GM12874 (cell line): ENCODE measurements at regions not wholly inside any gene's neighbourhood (a gene's known extent, or its start where the extent isn't known, plus 50 kb on each side); places are given as distances from the start of the nearest gene placed in this dataset.

ENCODE experiments used
- CTCF ChIP-seq: IDR thresholded peaks from 2 replicates; pipeline ENCODE4 v1.5.1; 2011; ENCODE audit warnings: low read depth, mild to moderate bottlenecking, control low read depth, low read length, moderate library complexity; ENCODE audit not compliant: insufficient read depth

DNA sequence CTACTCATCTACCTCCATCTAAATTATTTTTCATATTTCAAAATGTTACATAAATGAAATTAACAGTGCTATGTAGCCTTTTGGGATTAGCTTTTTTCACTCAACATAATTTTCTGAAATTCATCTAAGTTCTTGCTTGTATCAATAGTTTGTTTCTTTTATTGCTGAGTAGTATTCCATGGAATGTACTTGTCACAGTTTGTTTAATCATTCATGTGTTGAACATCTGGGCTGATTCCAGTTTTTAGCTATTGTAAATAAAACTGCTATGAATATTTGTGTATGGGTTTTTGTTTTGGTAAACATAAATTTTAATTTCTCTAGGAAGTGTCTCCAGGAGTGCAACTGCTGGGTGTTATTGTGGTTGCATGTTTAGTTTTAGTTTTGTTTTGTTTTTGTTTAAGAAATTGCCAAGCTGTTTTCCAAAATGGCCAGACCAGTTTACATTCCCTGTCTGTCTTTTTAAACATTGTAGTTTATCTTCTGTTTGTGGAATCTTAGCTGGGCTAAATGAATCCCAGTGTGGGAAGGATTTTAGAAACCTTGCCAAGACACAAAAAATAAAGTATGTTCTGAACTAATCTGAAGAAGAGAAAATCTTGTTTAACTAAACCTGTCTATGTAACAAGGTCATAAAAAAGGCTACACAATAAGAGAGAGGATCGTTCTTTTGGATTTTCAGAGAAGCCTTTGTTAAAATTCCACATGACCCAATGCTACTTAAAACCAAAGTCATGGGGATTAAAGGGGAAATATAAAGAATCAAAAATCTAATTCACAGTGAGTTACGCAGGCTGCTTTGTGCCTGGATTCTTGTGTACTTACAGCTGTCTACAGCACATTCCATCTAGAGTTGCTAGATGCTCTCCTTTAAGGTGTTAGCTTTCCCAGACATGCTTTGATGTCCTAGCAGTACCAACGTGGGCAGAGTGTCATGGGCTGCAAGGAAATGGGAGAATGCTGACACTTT lies 129.2 kb upstream of the SUCLG2 start:
- TF ChIP-seq CTCF, result no peak

DNA sequence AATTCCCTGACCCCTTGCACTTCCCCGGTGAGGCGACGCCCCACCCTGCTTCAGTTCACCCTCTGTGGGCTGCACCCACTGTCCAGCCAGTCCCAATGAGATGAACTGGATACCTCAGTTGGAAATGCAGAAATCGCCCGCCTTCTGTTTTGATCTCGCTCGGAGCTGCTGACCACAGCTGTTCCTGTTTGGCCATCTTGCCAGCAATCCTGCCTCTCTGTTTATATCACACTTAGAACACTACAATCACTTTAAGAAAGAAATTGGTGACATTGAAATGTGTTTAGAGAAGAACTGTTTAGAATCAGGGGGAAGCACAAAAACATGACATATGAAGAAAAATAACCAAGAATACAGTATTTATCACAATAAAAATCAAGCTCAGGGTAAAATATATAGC lies 127.5 kb upstream of the SUCLG2 start:
- TF ChIP-seq CTCF, result no peak

- no peak for TF ChIP-seq CTCF
These were observed 126.8 kb upstream of the SUCLG2 start for GRCh38 chr3:67781218-67781617.

- no peak for TF ChIP-seq CTCF
These were observed 120.3 kb upstream of the SUCLG2 start for GRCh38 chr3:67774676-67775075.

- TF ChIP-seq CTCF, result no peak
These were observed 111.2 kb upstream of the SUCLG2 start for GRCh38 chr3:67765575-67765974.

GRCh38 chr3:67745296-67745695 lies 90.9 kb upstream of the SUCLG2 start:
- no peak for TF ChIP-seq CTCF

DNA sequence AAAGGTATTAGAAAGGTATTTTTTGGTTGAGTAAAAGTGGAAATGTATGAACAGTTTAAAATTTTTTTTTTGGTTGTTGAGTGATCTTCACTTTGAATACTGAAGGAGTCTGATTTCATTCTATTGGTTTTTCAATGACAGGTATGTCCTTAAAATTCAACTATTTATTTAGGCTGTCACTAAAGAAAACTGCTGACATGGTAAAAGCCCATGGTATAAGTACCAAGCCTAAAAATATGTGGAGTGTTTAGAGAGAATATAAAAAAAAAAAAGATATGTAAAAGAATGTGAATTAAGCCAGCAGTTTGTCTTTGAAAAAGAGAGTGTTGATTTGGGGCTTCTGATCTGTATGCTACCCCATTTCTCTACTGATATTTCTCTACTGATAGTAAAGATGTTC lies 90.3 kb upstream of the SUCLG2 start:
- no peak for TF ChIP-seq CTCF
